ENCODE measurements at regions not wholly inside any gene's neighbourhood (a gene's known extent, or its start where the extent isn't known, plus 50 kb on each side); places are given as distances from the start of the nearest gene placed in this dataset.

- ChIA-PET POLR2A (ENCODE audit: partially characterized antibody) (interaction anchor here (2.5 kb wide), 1 partner anchor 16 kb away, joined by 7 read pairs; no protein-coding TSS in a partner anchor), CTCF (ENCODE audit: partially characterized antibody) (interaction anchor here (1.3 to 2.8 kb wide), 3 partner anchors 16 to 40 kb away, joined by 4 to 17 read pairs (median 4); no protein-coding TSS in a partner anchor)
- H3K9ac ChIP-seq (replicated peaks in 1 of 4; ENCODE audit: extremely low read depth in 1 of 4, low read depth in 3 of 4, low read length in 3 of 4) = no peak overlapping the region
- H3K23ac ChIP-seq (ENCODE audit: insufficient read length) = no peak overlapping the region
- no peaks in the 10 kb centered on the region for H3K27me3 ChIP-seq (replicated peaks in 1 of 4; ENCODE audit: control insufficient read depth in 3 of 4, extremely low read depth in 1 of 4, insufficient read depth in 3 of 4, low read length in 3 of 4)
- H2BK15ac ChIP-seq (ENCODE audit: low read length) = no peak overlapping the region
- peak in 1 of 2 experiments; percentile 78; a peak in 1 of 4 replicates for TF ChIP-seq HDAC2 (IDR thresholded peaks at IDR 0.05; ENCODE audit: borderline replicate concordance in 1 of 2, low read depth in 2 of 2, low read length in 2 of 2)
- peak; percentile 95 for TF ChIP-seq KDM1A (IDR thresholded peaks at IDR 0.05; ENCODE audit: borderline replicate concordance, low read length)
- no peak for TF ChIP-seq FOSL1 (IDR thresholded peaks at IDR 0.05; ENCODE audit: insufficient read depth, low read depth, low read length)
- no peak for TF ChIP-seq POLR2A (IDR thresholded peaks at IDR 0.05; ENCODE audit: control extremely low read depth in 1 of 2, low read depth in 2 of 2, low read length in 2 of 2)
- H4K5ac ChIP-seq (ENCODE audit: insufficient read length, low read depth, low read length) = no peak overlapping the region
- H2BK5ac ChIP-seq (ENCODE audit: low read depth, low read length) = no peak overlapping the region
- H4K8ac ChIP-seq (ENCODE audit: extremely low read depth, insufficient read depth, low read length) = no peak overlapping the region
- H3K79me1 ChIP-seq (ENCODE audit: low read depth, low read length) = no peaks in the 10 kb centered on the region
- no peaks in the 10 kb centered on the region for H4K20me1 ChIP-seq (replicated peaks in 1 of 2; ENCODE audit: control insufficient read depth in 1 of 2, insufficient read depth in 2 of 2, low read length in 2 of 2)
- peak overlapping the region; percentile 68 for H2BK120ac ChIP-seq (replicated peaks; ENCODE audit: low read depth, low read length)
- H2AK5ac ChIP-seq (ENCODE audit: low read depth, low read length) = no peak overlapping the region
- H3K4me2 ChIP-seq (ENCODE audit: insufficient read depth in 1 of 2, low read depth in 2 of 2, low read length in 2 of 2) = no peak overlapping the region
- H3K18ac ChIP-seq (ENCODE audit: extremely low read depth, low read length) = no peak overlapping the region
- no peak overlapping the region for H3K27ac ChIP-seq (ENCODE audit: low read depth, low read length)
- no peaks in the 10 kb centered on the region for H3K23me2 ChIP-seq (ENCODE audit: low read depth, low read length)
- H3K9me3 ChIP-seq (ENCODE audit: insufficient read depth in 2 of 2, low read depth in 1 of 2, low read length in 1 of 2) = peaks cover 5 to 10% of the 10 kb centered on the region in 2 experiments; a peak in 3 of 4 replicates
- no peak for DNase-seq (ENCODE audit: low read depth in 1 of 2, low spot score in 2 of 2)
- H3K79me2 ChIP-seq (ENCODE audit: control insufficient read depth in 1 of 2, insufficient read depth in 2 of 2, low read length in 2 of 2) = no peaks in the 10 kb centered on the region
- WGBS, 2 experiments (ENCODE audit: extremely low coverage in 1 of 2, insufficient coverage in 1 of 2, insufficient read length in 1 of 2, insufficient replicate concordance in 2 of 2, low coverage in 1 of 2, low lambda C conversion rate in 2 of 2, missing lambda C conversion rate in 1 of 2) = 97% methylated on average over 1 of the region's 1 CpG; no CpG with 5 or more reads in 1 of the 2 experiments
- no peak overlapping the region for H2BK12ac ChIP-seq (ENCODE audit: low read depth, low read length)
- H3K56ac ChIP-seq (replicated peaks; ENCODE audit: insufficient read length, low read depth, low read length) = no peak overlapping the region
- no peak overlapping the region for H3K4ac ChIP-seq (replicated peaks; ENCODE audit: insufficient read length, low read depth, low read length)
- no peak overlapping the region for H2BK20ac ChIP-seq (ENCODE audit: low read length)
- H3K4me3 ChIP-seq (ENCODE audit: extremely low read depth in 1 of 4, insufficient read depth in 2 of 4, low read depth in 3 of 4, low read length in 4 of 4) = no peak overlapping the region
- H4K91ac ChIP-seq (replicated peaks; ENCODE audit: insufficient read length, low read length) = no peak overlapping the region
- H3K4me1 ChIP-seq (replicated peaks in 1 of 4; ENCODE audit: control insufficient read depth in 3 of 4, insufficient read depth in 4 of 4, low read length in 3 of 4) = peaks cover 17 to 28% (median 18%) of the 10 kb centered on the region in 4 experiments
- FAIRE-seq = no peak
- no peak overlapping the region for H2AFZ ChIP-seq (ENCODE audit: low read length)
- 0 out of 8 replicates have a peak, but pooled peaks cover 0 to 5% (median 0%) of the 10 kb centered on the region in 4 experiments for H3K36me3 ChIP-seq (ENCODE audit: control insufficient read depth in 2 of 4, insufficient read depth in 4 of 4, low read length in 3 of 4)
- no peak overlapping the region for H3K14ac ChIP-seq (ENCODE audit: insufficient read length)
Observed at GRCh38 chr1:224496826-224497225, 62.2 kb upstream of the WDR26 start.

Data from H1 (cell line).